ENCODE measurements at regions not wholly inside any gene's neighbourhood (a gene's known extent, or its start where the extent isn't known, plus 50 kb on each side); places are given as distances from the start of the nearest gene placed in this dataset.

GRCh38 chr12:76639646-76640045 lies 80.1 kb upstream of the OSBPL8 start:
- no peaks in the 10 kb centered on the region for H3K27me3 ChIP-seq (replicated peaks in 2 of 5; ENCODE audit: control insufficient read depth in 4 of 5, insufficient read depth in 5 of 5, low read length in 4 of 5)
- DNase-seq = no peak
- H3K4me1 ChIP-seq (ENCODE audit: control extremely low read depth in 1 of 4, control insufficient read depth in 4 of 4, insufficient read depth in 4 of 4, low read length in 3 of 4) = no peaks in the 10 kb centered on the region
- CTCF ChIA-PET = interaction anchor here (1.1 kb wide), 1 partner anchor 18 kb away, joined by 3 read pairs; no protein-coding TSS in a partner anchor
- H3K4me3 ChIP-seq (ENCODE audit: control insufficient read depth in 1 of 7, extremely low read depth in 1 of 7, insufficient read depth in 4 of 7, low read depth in 2 of 7, low read length in 6 of 7) = no peak overlapping the region
- 96% methylated on average over 5 of the region's 6 CpGs for WGBS (ENCODE audit: insufficient coverage)
- peaks cover 0 to under 1% (median 0%) of the 10 kb centered on the region in 5 experiments for H3K9me3 ChIP-seq (ENCODE audit: control extremely low read depth in 1 of 5, control insufficient read depth in 4 of 5, insufficient read depth in 2 of 5, low read depth in 1 of 5, low read length in 4 of 5)
- no peaks in the 10 kb centered on the region for H3K36me3 ChIP-seq (ENCODE audit: control insufficient read depth in 4 of 4, insufficient read depth in 4 of 4, low read length in 3 of 4)
- H3K27ac ChIP-seq (ENCODE audit: insufficient read depth in 1 of 2, low read depth in 1 of 2, low read length in 2 of 2, poor library complexity in 1 of 2, severe bottlenecking in 2 of 2) = no peak overlapping the region
- POLR2A ChIA-PET = no interaction called here

GRCh38 chr12:76641073-76641472 lies 81.5 kb upstream of the OSBPL8 start:
- Histone ChIP-seq H3K4me3 (ENCODE audit: control insufficient read depth in 1 of 7, extremely low read depth in 1 of 7, insufficient read depth in 4 of 7, low read depth in 2 of 7, low read length in 6 of 7) (no peak overlapping the region), H3K4me1 (ENCODE audit: control extremely low read depth in 1 of 4, control insufficient read depth in 4 of 4, insufficient read depth in 4 of 4, low read length in 3 of 4) (no peaks in the 10 kb centered on the region), H3K36me3 (ENCODE audit: control insufficient read depth in 4 of 4, insufficient read depth in 4 of 4, low read length in 3 of 4) (no peaks in the 10 kb centered on the region), H3K27ac (ENCODE audit: insufficient read depth in 1 of 2, low read depth in 1 of 2, low read length in 2 of 2, poor library complexity in 1 of 2, severe bottlenecking in 2 of 2) (no peak overlapping the region), H3K27me3 (replicated peaks in 2 of 5; ENCODE audit: control insufficient read depth in 4 of 5, insufficient read depth in 5 of 5, low read length in 4 of 5) (no peaks in the 10 kb centered on the region), H3K9me3 (ENCODE audit: control extremely low read depth in 1 of 5, control insufficient read depth in 4 of 5, insufficient read depth in 2 of 5, low read depth in 1 of 5, low read length in 4 of 5) (peaks cover 0 to 2% (median 0%) of the 10 kb centered on the region in 5 experiments)
- DNase-seq = no peak
- WGBS (ENCODE audit: insufficient coverage) = no CpG with 5 or more reads among the region's 1 CpG
- ChIA-PET POLR2A (no interaction called here), CTCF (no interaction called here)

DNA sequence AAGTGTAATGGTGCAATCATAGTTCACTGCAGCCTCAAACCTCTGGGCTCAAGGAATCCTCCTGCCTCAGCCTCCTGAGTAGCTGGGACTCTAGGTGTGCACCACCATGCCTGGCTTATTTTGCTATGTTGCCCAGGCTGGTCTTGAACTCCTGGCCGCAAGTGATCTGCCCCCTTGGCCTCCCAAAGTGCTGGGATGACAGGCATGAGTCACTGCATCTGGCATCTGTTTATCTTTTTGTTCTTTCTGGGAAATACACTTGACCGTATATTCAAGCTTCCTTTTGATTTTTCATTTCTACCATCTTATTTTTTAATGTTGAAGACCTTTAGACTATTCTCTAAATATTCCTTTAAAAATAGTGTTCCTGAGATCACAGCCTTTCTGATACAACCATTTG lies 82.4 kb upstream of the OSBPL8 start:
- DNase-seq = no peak
- no peaks in the 10 kb centered on the region for H3K36me3 ChIP-seq (ENCODE audit: control insufficient read depth in 4 of 4, insufficient read depth in 4 of 4, low read length in 3 of 4)
- H3K4me3 ChIP-seq (ENCODE audit: control insufficient read depth in 1 of 7, extremely low read depth in 1 of 7, insufficient read depth in 4 of 7, low read depth in 2 of 7, low read length in 6 of 7) = no peak overlapping the region
- POLR2A ChIA-PET = no interaction called here
- 100% methylated on average over 1 of the region's 2 CpGs for WGBS (ENCODE audit: insufficient coverage)
- H3K9me3 ChIP-seq (ENCODE audit: control extremely low read depth in 1 of 5, control insufficient read depth in 4 of 5, insufficient read depth in 2 of 5, low read depth in 1 of 5, low read length in 4 of 5) = peaks cover 0 to 2% (median 0%) of the 10 kb centered on the region in 5 experiments
- CTCF ChIA-PET = no interaction called here
- H3K4me1 ChIP-seq (ENCODE audit: control extremely low read depth in 1 of 4, control insufficient read depth in 4 of 4, insufficient read depth in 4 of 4, low read length in 3 of 4) = no peaks in the 10 kb centered on the region
- no peaks in the 10 kb centered on the region for H3K27me3 ChIP-seq (replicated peaks in 2 of 5; ENCODE audit: control insufficient read depth in 4 of 5, insufficient read depth in 5 of 5, low read length in 4 of 5)
- no peak overlapping the region for H3K27ac ChIP-seq (ENCODE audit: insufficient read depth in 1 of 2, low read depth in 1 of 2, low read length in 2 of 2, poor library complexity in 1 of 2, severe bottlenecking in 2 of 2)

DNA sequence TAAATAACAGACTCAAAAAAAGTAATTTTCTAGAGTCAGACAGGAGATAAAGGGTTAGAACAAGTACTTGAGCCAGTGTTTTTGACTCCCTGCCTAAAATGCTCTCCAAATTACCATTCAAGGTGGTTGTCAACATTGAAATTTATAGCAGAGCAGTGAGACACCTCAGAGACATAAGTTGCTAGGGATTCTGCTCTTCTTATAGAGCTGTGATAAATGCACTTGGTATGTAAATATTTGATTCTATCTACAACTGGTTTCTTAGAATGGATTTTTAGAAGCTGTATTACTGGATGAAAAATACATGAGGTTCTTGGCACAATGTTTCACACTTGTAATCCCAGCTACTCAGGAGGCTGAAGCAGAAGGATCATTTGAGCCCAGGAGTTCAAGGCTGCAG lies 83.9 kb upstream of the OSBPL8 start:
- Histone ChIP-seq H3K9me3 (ENCODE audit: control extremely low read depth in 1 of 5, control insufficient read depth in 4 of 5, insufficient read depth in 2 of 5, low read depth in 1 of 5, low read length in 4 of 5) (peaks cover 0 to 2% (median 0%) of the 10 kb centered on the region in 5 experiments), H3K36me3 (ENCODE audit: control insufficient read depth in 4 of 4, insufficient read depth in 4 of 4, low read length in 3 of 4) (no peaks in the 10 kb centered on the region), H3K4me3 (ENCODE audit: control insufficient read depth in 1 of 7, extremely low read depth in 1 of 7, insufficient read depth in 4 of 7, low read depth in 2 of 7, low read length in 6 of 7) (no peak overlapping the region), H3K27ac (ENCODE audit: insufficient read depth in 1 of 2, low read depth in 1 of 2, low read length in 2 of 2, poor library complexity in 1 of 2, severe bottlenecking in 2 of 2) (no peak overlapping the region), H3K4me1 (ENCODE audit: control extremely low read depth in 1 of 4, control insufficient read depth in 4 of 4, insufficient read depth in 4 of 4, low read length in 3 of 4) (no peaks in the 10 kb centered on the region), H3K27me3 (replicated peaks in 2 of 5; ENCODE audit: control insufficient read depth in 4 of 5, insufficient read depth in 5 of 5, low read length in 4 of 5) (no peaks in the 10 kb centered on the region)
- CTCF ChIA-PET = no interaction called here
- no peak for DNase-seq
- POLR2A ChIA-PET = no interaction called here

DNA sequence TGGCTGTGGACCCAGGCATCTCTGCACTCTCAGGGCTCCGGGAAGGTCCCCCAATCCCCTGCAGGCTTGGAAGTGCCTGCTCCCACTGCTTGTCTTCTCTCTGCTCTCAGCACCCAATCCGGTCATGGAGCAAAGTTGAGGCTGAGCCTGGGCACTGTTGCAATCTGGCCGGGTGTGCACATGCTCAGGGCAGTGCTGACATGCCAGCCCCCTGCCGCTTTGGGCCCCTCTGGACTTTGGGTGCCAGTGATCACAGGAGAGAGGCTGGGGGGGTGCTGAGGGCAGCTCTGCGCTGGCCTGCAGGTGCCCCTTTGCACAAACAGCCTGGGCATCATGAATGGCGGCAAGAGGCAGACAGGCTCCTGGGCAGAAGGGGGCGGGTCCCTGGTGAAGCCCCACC lies 85.4 kb upstream of the OSBPL8 start:
- CTCF ChIA-PET = no interaction called here

GRCh38 chr12:76645934-76646333 lies 86.4 kb upstream of the OSBPL8 start:
- no peaks in the 10 kb centered on the region for H3K4me1 ChIP-seq (ENCODE audit: control extremely low read depth in 1 of 4, control insufficient read depth in 4 of 4, insufficient read depth in 4 of 4, low read length in 3 of 4)
- DNase-seq = no peak
- no peaks in the 10 kb centered on the region for H3K27me3 ChIP-seq (replicated peaks in 2 of 5; ENCODE audit: control insufficient read depth in 4 of 5, insufficient read depth in 5 of 5, low read length in 4 of 5)
- H3K4me3 ChIP-seq (ENCODE audit: control insufficient read depth in 1 of 7, extremely low read depth in 1 of 7, insufficient read depth in 4 of 7, low read depth in 2 of 7, low read length in 6 of 7) = no peak overlapping the region
- ChIA-PET POLR2A (no interaction called here), CTCF (interaction anchor here (0.9 to 1.4 kb wide), 3 partner anchors 11 to 145 kb away, joined by 3 read pairs; no protein-coding TSS in a partner anchor)
- no peaks in the 10 kb centered on the region for H3K36me3 ChIP-seq (ENCODE audit: control insufficient read depth in 4 of 4, insufficient read depth in 4 of 4, low read length in 3 of 4)
- H3K9me3 ChIP-seq (ENCODE audit: control extremely low read depth in 1 of 5, control insufficient read depth in 4 of 5, insufficient read depth in 2 of 5, low read depth in 1 of 5, low read length in 4 of 5) = peaks cover 0 to 2% (median 0%) of the 10 kb centered on the region in 5 experiments
- 96% methylated on average over 3 of the region's 3 CpGs for WGBS (ENCODE audit: insufficient coverage)
- H3K27ac ChIP-seq (ENCODE audit: insufficient read depth in 1 of 2, low read depth in 1 of 2, low read length in 2 of 2, poor library complexity in 1 of 2, severe bottlenecking in 2 of 2) = no peak overlapping the region

More for the DNA sequence above, 85.4 kb upstream of the OSBPL8 start:
- no peak for DNase-seq
- Histone ChIP-seq H3K27ac (ENCODE audit: insufficient read depth in 1 of 2, low read depth in 1 of 2, low read length in 2 of 2, poor library complexity in 1 of 2, severe bottlenecking in 2 of 2) (no peak overlapping the region), H3K4me1 (ENCODE audit: control extremely low read depth in 1 of 4, control insufficient read depth in 4 of 4, insufficient read depth in 4 of 4, low read length in 3 of 4) (no peaks in the 10 kb centered on the region), H3K27me3 (replicated peaks in 2 of 5; ENCODE audit: control insufficient read depth in 4 of 5, insufficient read depth in 5 of 5, low read length in 4 of 5) (no peaks in the 10 kb centered on the region), H3K9me3 (ENCODE audit: control extremely low read depth in 1 of 5, control insufficient read depth in 4 of 5, insufficient read depth in 2 of 5, low read depth in 1 of 5, low read length in 4 of 5) (peaks cover 0 to 2% (median 0%) of the 10 kb centered on the region in 5 experiments), H3K4me3 (ENCODE audit: control insufficient read depth in 1 of 7, extremely low read depth in 1 of 7, insufficient read depth in 4 of 7, low read depth in 2 of 7, low read length in 6 of 7) (no peak overlapping the region), H3K36me3 (ENCODE audit: control insufficient read depth in 4 of 4, insufficient read depth in 4 of 4, low read length in 3 of 4) (no peaks in the 10 kb centered on the region)
- POLR2A ChIA-PET = no interaction called here
- 100% methylated on average over 7 of the region's 7 CpGs for WGBS (ENCODE audit: insufficient coverage)

GRCh38 chr12:76646366-76646765 lies 86.8 kb upstream of the OSBPL8 start:
- Histone ChIP-seq H3K9me3 (ENCODE audit: control extremely low read depth in 1 of 5, control insufficient read depth in 4 of 5, insufficient read depth in 2 of 5, low read depth in 1 of 5, low read length in 4 of 5) (peaks cover 0 to 2% (median 0%) of the 10 kb centered on the region in 5 experiments), H3K4me1 (ENCODE audit: control extremely low read depth in 1 of 4, control insufficient read depth in 4 of 4, insufficient read depth in 4 of 4, low read length in 3 of 4) (no peaks in the 10 kb centered on the region), H3K36me3 (ENCODE audit: control insufficient read depth in 4 of 4, insufficient read depth in 4 of 4, low read length in 3 of 4) (no peaks in the 10 kb centered on the region), H3K27ac (ENCODE audit: insufficient read depth in 1 of 2, low read depth in 1 of 2, low read length in 2 of 2, poor library complexity in 1 of 2, severe bottlenecking in 2 of 2) (no peak overlapping the region), H3K27me3 (replicated peaks in 2 of 5; ENCODE audit: control insufficient read depth in 4 of 5, insufficient read depth in 5 of 5, low read length in 4 of 5) (no peaks in the 10 kb centered on the region), H3K4me3 (ENCODE audit: control insufficient read depth in 1 of 7, extremely low read depth in 1 of 7, insufficient read depth in 4 of 7, low read depth in 2 of 7, low read length in 6 of 7) (no peak overlapping the region)
- CTCF ChIA-PET = interaction anchor here (0.9 to 1.4 kb wide), 3 partner anchors 10 to 144 kb away, joined by 3 read pairs; no protein-coding TSS in a partner anchor
- no CpG with 5 or more reads among the region's 1 CpG for WGBS (ENCODE audit: insufficient coverage)
- DNase-seq = no peak
- POLR2A ChIA-PET = no interaction called here
